Chondrocyte (in vitro differentiated cells): ENCODE measurements at regions not wholly inside any gene's neighbourhood (a gene's known extent, or its start where the extent isn't known, plus 50 kb on each side); places are given as distances from the start of the nearest gene placed in this dataset.

ENCODE experiments used
- DNase-seq: peaks from one replicate; pipeline ENCODE4 v3.0.0; 2021; ENCODE audit warnings: mixed read lengths, low spot score
- H3K27ac Mint-ChIP-seq: one replicate; pipeline ENCODE4 v1.8.0; 2021; ENCODE audit warnings: mild to moderate bottlenecking, moderate library complexity, mixed read lengths; ENCODE audit not compliant: unreplicated experiment
- H3K27me3 Mint-ChIP-seq: 2 replicates; pipeline ENCODE4 v1.8.0; 2021; ENCODE audit warnings: low read depth, mixed read lengths
- H3K36me3 Mint-ChIP-seq: 2 replicates; pipeline ENCODE4 v1.8.0; 2021; ENCODE audit warnings: low read depth, mixed read lengths
- H3K4me1 Mint-ChIP-seq: 2 replicates; pipeline ENCODE4 v1.8.0; 2021; ENCODE audit warnings: low read depth, mild to moderate bottlenecking, mixed read lengths
- H3K4me3 Mint-ChIP-seq: one replicate; pipeline ENCODE4 v1.8.0; 2021; ENCODE audit warnings: mild to moderate bottlenecking, moderate library complexity, mixed read lengths; ENCODE audit not compliant: unreplicated experiment
- H3K9me3 Mint-ChIP-seq: 2 replicates; pipeline ENCODE4 v1.8.0; 2021; ENCODE audit warnings: low read depth, mixed read lengths
- TF ChIP-seq, protein P1 (sequence below): fragments of 200-600 bp; sonication (generic); IDR thresholded peaks from 2 replicates; pipeline ENCODE4 v1.5.0; 2021; ENCODE audit warnings: antibody characterized with exemption, mild to moderate bottlenecking, moderate library complexity

DNA sequence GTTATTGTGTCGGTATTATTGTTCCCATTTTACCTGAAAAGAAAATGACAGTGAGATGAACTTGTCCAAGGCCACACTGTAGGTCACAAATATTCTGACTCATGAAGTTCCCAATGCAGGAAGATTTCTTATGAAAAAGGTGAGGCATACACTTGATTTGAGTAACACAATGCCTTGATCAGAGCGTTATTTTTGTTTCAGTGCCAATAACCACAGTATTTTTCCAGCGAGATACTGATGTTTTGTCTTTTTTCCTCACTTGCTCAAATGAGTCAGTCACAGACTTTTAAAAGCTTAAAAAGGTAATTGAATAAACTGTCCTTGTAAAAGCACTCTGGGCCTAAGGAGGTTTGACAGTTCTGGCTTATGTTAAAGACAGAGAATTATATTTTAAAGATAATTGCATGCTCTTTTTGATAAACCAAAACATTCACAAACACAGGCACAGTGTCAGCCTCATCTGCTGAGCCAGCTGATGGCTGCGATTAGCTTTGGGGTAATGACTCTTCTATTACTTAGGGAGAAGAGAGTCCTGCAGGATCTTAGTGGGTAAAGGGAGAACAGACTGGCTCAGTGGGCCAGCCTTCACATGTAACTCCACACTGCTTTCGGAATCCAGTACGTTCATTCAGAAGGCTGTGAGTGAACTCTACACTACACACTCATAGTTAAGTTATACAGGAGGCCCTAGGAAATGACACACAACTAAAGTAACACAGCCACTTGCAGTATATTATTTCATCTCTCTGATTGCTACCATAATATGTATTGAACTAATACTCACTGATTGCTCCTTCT is 165.5 kb upstream of the CD180 start:
- H3K9me3 Mint-ChIP-seq: no peaks in the 10 kb centered on the region
- H3K27ac Mint-ChIP-seq: no peak overlapping the region
- no peak overlapping the region for H3K4me3 Mint-ChIP-seq
- H3K4me1 Mint-ChIP-seq: peaks cover 19% of the 10 kb centered on the region
- TF ChIP-seq, protein P1, sequence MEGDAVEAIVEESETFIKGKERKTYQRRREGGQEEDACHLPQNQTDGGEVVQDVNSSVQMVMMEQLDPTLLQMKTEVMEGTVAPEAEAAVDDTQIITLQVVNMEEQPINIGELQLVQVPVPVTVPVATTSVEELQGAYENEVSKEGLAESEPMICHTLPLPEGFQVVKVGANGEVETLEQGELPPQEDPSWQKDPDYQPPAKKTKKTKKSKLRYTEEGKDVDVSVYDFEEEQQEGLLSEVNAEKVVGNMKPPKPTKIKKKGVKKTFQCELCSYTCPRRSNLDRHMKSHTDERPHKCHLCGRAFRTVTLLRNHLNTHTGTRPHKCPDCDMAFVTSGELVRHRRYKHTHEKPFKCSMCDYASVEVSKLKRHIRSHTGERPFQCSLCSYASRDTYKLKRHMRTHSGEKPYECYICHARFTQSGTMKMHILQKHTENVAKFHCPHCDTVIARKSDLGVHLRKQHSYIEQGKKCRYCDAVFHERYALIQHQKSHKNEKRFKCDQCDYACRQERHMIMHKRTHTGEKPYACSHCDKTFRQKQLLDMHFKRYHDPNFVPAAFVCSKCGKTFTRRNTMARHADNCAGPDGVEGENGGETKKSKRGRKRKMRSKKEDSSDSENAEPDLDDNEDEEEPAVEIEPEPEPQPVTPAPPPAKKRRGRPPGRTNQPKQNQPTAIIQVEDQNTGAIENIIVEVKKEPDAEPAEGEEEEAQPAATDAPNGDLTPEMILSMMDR: no peak
- no peak for DNase-seq
- H3K36me3 Mint-ChIP-seq: peaks cover 1% of the 10 kb centered on the region
- peaks cover 2% of the 10 kb centered on the region for H3K27me3 Mint-ChIP-seq

DNA sequence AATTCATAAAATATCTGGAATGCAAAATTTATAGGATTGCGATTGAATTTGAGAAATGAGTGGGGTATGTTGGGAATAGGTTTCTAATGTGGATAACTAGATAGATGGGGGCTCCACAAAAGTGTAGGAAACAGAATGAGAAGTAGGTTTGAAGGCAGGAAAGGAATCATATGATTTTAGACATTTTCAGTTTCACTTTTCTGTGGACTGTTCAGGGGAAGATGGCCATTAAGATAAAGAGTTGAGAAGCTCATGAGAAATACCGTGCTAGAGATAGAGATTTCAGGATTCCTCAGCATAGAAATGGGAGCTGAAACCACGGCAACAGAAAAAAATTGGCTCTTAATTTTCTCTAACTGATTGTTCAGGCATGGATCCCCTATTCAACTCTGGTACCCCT is 163.4 kb upstream of the CD180 start:
- peaks cover 7% of the 10 kb centered on the region for H3K27me3 Mint-ChIP-seq
- H3K4me3 Mint-ChIP-seq: no peak overlapping the region
- TF ChIP-seq, protein P1: no peak
- H3K4me1 Mint-ChIP-seq: peaks cover 19% of the 10 kb centered on the region
- DNase-seq: no peak
- H3K27ac Mint-ChIP-seq: no peak overlapping the region
- H3K9me3 Mint-ChIP-seq: no peaks in the 10 kb centered on the region
- H3K36me3 Mint-ChIP-seq: peaks cover 1% of the 10 kb centered on the region

- H3K4me1 Mint-ChIP-seq: peaks cover 19% of the 10 kb centered on the region
- no peaks in the 10 kb centered on the region for H3K9me3 Mint-ChIP-seq
- no peak overlapping the region for H3K27ac Mint-ChIP-seq
- H3K4me3 Mint-ChIP-seq: no peak overlapping the region
- TF ChIP-seq, protein P1: no peak
- peaks cover 1% of the 10 kb centered on the region for H3K36me3 Mint-ChIP-seq
- peaks cover 13% of the 10 kb centered on the region for H3K27me3 Mint-ChIP-seq
- no peak for DNase-seq
Measured at GRCh38 chr5:67358186-67358585, 161.6 kb upstream of the CD180 start.

DNA sequence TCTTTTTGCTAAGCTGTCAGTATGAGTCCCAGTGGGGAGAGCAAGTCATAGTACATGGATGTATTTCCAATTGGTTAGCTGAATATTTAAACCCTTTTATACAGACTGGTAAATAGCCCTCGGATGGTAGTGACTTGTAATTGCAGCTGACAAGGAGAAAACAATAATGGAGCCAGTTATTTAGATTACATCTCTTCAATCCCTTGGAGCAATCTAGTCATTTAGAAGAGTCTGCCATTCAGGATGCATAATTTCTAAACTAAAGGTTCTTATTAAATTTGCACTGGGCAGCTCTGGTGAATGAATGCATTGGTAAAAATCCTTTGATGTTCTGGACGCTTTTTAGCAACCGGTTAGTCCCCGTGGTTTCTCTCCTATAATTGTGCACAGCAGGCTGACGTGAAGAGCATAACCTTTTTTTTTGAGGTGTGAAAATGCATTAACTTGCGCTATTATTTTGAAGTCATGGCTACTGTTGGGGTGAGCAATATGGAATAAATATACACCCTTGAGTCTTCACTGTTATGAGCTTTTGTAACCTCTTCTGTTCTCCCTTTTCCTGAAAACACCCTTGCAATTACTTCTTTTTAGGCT is 158.6 kb upstream of the CD180 start:
- H3K27me3 Mint-ChIP-seq: peaks cover 14% of the 10 kb centered on the region
- no peak for DNase-seq
- no peak overlapping the region for H3K4me3 Mint-ChIP-seq
- H3K36me3 Mint-ChIP-seq: peaks cover 3% of the 10 kb centered on the region
- H3K4me1 Mint-ChIP-seq: peaks cover 3% of the 10 kb centered on the region
- TF ChIP-seq, protein P1: no peak
- H3K27ac Mint-ChIP-seq: no peak overlapping the region
- no peaks in the 10 kb centered on the region for H3K9me3 Mint-ChIP-seq

GRCh38 chr5:67353500-67354450 is 157.2 kb upstream of the CD180 start:
- TF ChIP-seq, protein P1: no peak
- no peaks in the 10 kb centered on the region for H3K4me1 Mint-ChIP-seq
- DNase-seq: no peak
- H3K27me3 Mint-ChIP-seq: peaks cover 14% of the 10 kb centered on the region
- no peak overlapping the region for H3K27ac Mint-ChIP-seq
- no peaks in the 10 kb centered on the region for H3K9me3 Mint-ChIP-seq
- no peak overlapping the region for H3K4me3 Mint-ChIP-seq
- H3K36me3 Mint-ChIP-seq: peaks cover 3% of the 10 kb centered on the region
